GM12873 (cell line): ENCODE measurements at regions not wholly inside any gene's neighbourhood (a gene's known extent, or its start where the extent isn't known, plus 50 kb on each side); places are given as distances from the start of the nearest gene placed in this dataset.

Source experiments
- TF ChIP-seq, protein P1 (sequence below): IDR thresholded peaks from 2 replicates; pipeline ENCODE4 v1.5.1; 2012; ENCODE audit warnings: low read depth, mild to moderate bottlenecking, moderate library complexity, low read length, control low read depth; ENCODE audit not compliant: insufficient read depth; ENCODE audit errors: missing control alignments

DNA sequence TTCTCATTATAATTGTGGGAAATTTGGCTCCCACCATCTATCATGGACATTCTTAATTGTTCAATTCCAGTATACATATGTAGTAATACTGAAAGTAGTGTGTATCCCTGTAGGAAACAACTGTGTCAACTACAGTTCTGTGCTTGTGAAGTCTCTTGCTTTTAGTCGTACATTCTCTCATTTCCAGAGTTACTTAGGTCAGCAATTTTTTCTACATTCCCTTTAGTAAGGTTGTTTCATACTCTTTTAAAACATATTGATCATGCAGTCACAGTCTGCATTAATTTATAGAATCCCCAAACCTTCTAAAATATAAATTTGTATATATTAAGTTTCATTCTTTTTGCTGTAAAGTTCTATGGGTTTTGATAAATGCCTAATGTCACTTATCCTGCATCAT is 289.2 kb upstream of the PCDH10 start:
- TF ChIP-seq, protein P1, sequence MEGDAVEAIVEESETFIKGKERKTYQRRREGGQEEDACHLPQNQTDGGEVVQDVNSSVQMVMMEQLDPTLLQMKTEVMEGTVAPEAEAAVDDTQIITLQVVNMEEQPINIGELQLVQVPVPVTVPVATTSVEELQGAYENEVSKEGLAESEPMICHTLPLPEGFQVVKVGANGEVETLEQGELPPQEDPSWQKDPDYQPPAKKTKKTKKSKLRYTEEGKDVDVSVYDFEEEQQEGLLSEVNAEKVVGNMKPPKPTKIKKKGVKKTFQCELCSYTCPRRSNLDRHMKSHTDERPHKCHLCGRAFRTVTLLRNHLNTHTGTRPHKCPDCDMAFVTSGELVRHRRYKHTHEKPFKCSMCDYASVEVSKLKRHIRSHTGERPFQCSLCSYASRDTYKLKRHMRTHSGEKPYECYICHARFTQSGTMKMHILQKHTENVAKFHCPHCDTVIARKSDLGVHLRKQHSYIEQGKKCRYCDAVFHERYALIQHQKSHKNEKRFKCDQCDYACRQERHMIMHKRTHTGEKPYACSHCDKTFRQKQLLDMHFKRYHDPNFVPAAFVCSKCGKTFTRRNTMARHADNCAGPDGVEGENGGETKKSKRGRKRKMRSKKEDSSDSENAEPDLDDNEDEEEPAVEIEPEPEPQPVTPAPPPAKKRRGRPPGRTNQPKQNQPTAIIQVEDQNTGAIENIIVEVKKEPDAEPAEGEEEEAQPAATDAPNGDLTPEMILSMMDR = no peak

DNA sequence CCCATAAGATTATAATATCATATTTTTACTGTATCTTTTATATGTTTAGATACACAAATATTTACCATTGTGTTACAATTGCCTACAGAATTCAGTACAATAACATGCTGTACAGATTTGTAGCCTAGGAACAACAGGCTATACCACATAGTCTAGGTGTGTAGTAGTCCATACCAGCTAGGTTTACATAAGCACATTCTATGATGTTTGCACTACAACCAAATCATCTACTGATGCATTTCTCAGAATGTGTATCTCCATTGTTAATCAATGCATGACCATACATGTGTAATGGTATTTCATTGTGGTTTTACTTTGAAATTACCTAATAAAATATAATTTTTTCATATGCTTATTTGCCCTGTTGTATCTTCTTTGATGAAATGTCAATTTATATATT is 288.1 kb upstream of the PCDH10 start:
- TF ChIP-seq, protein P1 = no peak

DNA sequence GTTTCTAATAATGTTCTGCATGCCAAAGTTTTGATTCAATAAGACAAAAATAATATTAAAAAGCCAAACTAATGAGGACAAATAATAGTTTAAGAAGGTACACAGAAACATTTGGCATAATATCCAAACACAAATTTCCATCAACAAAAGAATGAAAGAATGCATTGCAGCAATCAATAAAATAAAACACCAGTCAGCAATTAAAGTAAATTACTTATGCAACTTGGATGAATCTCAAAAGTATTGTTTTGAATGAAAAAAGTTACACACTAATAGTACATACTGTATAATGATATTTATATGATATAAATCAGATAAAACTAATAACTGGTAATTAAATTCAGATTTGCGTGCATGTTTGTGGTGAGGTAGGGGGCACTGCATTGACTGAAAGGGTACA is 285.5 kb upstream of the PCDH10 start:
- TF ChIP-seq, protein P1 = no peak

DNA sequence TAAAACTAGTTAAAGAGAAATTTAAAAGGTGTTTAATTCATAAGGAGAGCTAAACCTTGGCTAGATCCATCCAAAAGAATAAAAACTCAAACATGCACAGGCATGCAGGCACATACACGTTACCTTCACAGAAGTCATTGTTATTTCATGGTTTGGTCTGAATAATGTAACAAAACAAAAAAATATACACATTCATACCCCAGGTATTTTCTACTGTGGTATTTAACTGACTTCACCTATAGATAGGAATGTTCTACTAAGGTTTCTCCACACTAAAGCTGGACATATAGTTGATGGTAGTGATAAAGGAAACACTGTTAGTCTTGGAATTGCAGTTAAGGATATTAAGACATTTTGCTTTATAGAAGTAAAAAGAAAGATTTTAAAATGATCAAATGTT is 283.6 kb upstream of the PCDH10 start:
- TF ChIP-seq, protein P1 = no peak

DNA sequence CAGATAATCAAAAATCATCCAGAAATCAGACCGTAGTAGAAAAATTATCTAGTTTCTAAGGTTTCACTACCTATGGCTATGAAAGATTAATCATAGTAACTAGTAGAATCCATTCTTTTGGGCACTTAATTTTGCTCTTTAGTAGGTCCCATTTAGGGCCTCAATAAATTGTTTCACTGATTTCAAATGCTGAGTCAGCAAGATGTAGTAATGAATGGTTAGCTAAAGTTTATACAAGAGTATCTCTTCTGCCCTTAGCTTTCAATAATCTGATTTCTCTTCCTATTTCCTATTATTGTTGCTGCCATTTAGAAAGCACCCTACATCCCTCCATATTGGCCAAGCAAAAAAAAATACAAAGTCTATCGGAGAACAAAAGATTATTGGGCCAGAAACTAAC is 283.2 kb upstream of the PCDH10 start:
- TF ChIP-seq, protein P1 = no peak

DNA sequence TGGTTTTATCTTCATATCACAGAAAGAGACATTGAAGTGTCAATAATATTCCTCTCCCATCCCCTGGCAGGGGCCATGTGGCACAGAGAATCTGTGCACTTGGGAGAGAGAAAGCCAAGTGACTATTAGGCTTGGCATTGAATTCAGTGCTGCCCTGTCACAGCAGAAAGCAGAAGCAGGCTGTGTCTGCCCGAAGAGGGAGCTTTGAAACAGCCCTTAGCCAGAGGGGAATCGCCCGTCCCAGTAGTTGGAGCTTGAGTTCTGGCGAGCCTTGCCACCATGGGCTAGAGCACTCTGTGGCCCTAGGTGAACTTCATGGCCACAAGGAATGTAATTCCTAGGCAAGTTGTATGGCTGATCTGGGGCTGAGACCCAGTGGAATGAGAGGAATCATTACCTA is 282.5 kb upstream of the PCDH10 start:
- TF ChIP-seq, protein P1 = no peak

DNA sequence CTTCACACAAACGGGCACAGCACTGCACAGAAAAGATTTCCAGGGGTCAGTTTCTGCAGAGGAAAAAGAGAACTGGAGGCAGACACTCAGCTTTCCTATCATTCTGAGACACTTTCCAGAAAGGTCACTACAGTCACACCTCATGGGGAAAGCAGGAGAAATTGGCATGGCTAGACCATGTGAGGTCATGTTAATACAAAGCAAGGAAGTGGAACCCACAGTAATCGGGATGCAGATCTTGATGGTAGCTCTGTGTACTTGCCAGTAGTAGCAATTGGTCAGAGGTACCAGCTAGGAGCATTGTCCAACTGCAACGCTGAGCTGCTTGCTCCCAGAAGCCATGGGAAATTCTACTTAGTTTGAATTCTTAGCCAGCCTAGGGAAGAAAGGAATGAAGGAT is 255.3 kb upstream of the PCDH10 start:
- TF ChIP-seq, protein P1 = no peak
